ENCODE measurements at regions not wholly inside any gene's neighbourhood (a gene's known extent, or its start where the extent isn't known, plus 50 kb on each side); places are given as distances from the start of the nearest gene placed in this dataset.

GRCh38 chr17:77479372-77480198 lies 338.8 kb downstream of the SEC14L1 start:
- no peak for DNase-seq

GRCh38 chr17:77480199-77480508 lies 339.4 kb downstream of the SEC14L1 start:
- no peak for DNase-seq

- DNase-seq = no peak
Observed at GRCh38 chr17:77480509-77481215, 339.9 kb downstream of the SEC14L1 start.

- no peak for DNase-seq
Observed at GRCh38 chr17:77481476-77482374, 341.0 kb downstream of the SEC14L1 start.

- DNase-seq = no peak
Observed at GRCh38 chr17:77482375-77483127, 341.8 kb downstream of the SEC14L1 start.

GRCh38 chr17:77483128-77483598 lies 342.4 kb downstream of the SEC14L1 start:
- DNase-seq = no peak

GRCh38 chr17:77484111-77484510 lies 343.3 kb downstream of the SEC14L1 start:
- no peak for DNase-seq

- no peak for DNase-seq
Observed at GRCh38 chr17:77485089-77485833, 344.5 kb downstream of the SEC14L1 start.

GRCh38 chr17:77487211-77487629 lies 346.5 kb downstream of the SEC14L1 start:
- no peak for DNase-seq

GRCh38 chr17:77487677-77488530 lies 347.1 kb downstream of the SEC14L1 start:
- no peak for DNase-seq

GRCh38 chr17:77488531-77489238 lies 347.9 kb downstream of the SEC14L1 start:
- DNase-seq = no peak

- no peak for DNase-seq
Observed at GRCh38 chr17:77489239-77489892, 348.6 kb downstream of the SEC14L1 start.

GRCh38 chr17:77489893-77490255 lies 349.1 kb downstream of the SEC14L1 start:
- DNase-seq = no peak

- DNase-seq = no peak
Observed at GRCh38 chr17:77490361-77491183, 349.8 kb downstream of the SEC14L1 start.

- DNase-seq = no peak
Observed at GRCh38 chr17:77491921-77492445, 351.2 kb downstream of the SEC14L1 start.

GRCh38 chr17:77492446-77493237 lies 351.9 kb downstream of the SEC14L1 start:
- no peak for DNase-seq

GRCh38 chr17:77493238-77493820 lies 352.6 kb downstream of the SEC14L1 start:
- DNase-seq = no peak
